ENCODE measurements at regions not wholly inside any gene's neighbourhood (a gene's known extent, or its start where the extent isn't known, plus 50 kb on each side); places are given as distances from the start of the nearest gene placed in this dataset.

DNA sequence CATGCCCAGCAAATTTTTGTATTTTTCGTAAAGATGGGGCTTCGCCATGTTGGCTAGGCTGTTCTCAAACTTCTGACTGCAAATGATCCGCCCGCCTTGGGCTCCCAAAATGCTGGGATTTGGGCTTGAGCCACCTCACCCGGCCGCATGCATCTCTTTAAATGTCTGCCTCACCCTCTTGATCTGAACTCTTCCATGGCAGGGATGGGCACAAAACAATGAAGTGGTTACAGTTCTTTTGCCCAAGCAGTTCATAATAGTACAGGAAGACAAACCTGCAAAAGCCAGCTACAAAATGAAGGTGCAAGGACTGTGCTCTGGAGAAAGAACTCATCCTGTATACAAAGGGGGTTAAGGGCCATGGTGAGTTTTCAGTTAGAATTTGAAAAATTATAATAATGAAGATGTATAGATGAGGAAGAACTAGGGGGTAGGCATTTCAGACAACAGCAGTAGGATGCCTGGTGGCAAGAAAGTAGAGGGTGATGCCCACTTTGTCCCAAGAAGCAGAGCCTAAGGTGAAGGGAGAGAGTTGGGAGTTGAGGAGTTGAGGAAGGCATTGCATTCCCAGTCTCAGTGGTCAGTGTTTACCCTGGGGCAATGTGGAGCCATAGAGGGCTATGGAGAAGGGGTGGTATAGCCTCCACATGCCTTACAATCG lies 160.8 kb upstream of the MYCN start:
- Histone ChIP-seq H3K27me3 (replicated peaks; ENCODE audit: control insufficient read depth, insufficient read depth, low read length) (no peaks in the 10 kb centered on the region), H3K9me3 (no peaks in the 10 kb centered on the region), H3K4me1 (peaks cover 61% of the 10 kb centered on the region), H3K4me3 (ENCODE audit: low read depth, low read length) (no peak overlapping the region), H3K36me3 (ENCODE audit: control insufficient read depth, insufficient read depth, low read length) (no peaks in the 10 kb centered on the region)
- Mint-ChIP-seq H3K27ac (ENCODE audit: unreplicated experiment) (peak overlapping the region; percentile 75), H3K4me1 (ENCODE audit: low read depth, unreplicated experiment) (peaks cover 58% of the 10 kb centered on the region), H3K9me3 (ENCODE audit: unreplicated experiment) (no peaks in the 10 kb centered on the region), H3K4me3 (ENCODE audit: unreplicated experiment) (no peak overlapping the region), H3K36me3 (ENCODE audit: insufficient read depth, unreplicated experiment) (no peaks in the 10 kb centered on the region), H3K27me3 (ENCODE audit: insufficient read depth, unreplicated experiment) (no peaks in the 10 kb centered on the region)
- POLR2A ChIA-PET: no interaction called here
- no peak for DNase-seq
- intact Hi-C loops (cut with micrococcal nuclease; ENCODE audit: unreplicated experiment): loop anchor here (5.0 to 10.0 kb wide), 3 partner anchors 163 to 728 kb away; partner anchors contain the start of gene MYCN
- BruUV-seq (replicated peaks): no TSS peak
- CTCF ChIA-PET: no interaction called here
- TF ChIP-seq, protein P1, sequence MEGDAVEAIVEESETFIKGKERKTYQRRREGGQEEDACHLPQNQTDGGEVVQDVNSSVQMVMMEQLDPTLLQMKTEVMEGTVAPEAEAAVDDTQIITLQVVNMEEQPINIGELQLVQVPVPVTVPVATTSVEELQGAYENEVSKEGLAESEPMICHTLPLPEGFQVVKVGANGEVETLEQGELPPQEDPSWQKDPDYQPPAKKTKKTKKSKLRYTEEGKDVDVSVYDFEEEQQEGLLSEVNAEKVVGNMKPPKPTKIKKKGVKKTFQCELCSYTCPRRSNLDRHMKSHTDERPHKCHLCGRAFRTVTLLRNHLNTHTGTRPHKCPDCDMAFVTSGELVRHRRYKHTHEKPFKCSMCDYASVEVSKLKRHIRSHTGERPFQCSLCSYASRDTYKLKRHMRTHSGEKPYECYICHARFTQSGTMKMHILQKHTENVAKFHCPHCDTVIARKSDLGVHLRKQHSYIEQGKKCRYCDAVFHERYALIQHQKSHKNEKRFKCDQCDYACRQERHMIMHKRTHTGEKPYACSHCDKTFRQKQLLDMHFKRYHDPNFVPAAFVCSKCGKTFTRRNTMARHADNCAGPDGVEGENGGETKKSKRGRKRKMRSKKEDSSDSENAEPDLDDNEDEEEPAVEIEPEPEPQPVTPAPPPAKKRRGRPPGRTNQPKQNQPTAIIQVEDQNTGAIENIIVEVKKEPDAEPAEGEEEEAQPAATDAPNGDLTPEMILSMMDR (IDR thresholded peaks at IDR 0.05; ENCODE audit: insufficient read depth in 1 of 2, low read depth in 1 of 2, low read length in 1 of 2, severe bottlenecking in 1 of 2, unreplicated experiment in 1 of 2): no peak

DNA sequence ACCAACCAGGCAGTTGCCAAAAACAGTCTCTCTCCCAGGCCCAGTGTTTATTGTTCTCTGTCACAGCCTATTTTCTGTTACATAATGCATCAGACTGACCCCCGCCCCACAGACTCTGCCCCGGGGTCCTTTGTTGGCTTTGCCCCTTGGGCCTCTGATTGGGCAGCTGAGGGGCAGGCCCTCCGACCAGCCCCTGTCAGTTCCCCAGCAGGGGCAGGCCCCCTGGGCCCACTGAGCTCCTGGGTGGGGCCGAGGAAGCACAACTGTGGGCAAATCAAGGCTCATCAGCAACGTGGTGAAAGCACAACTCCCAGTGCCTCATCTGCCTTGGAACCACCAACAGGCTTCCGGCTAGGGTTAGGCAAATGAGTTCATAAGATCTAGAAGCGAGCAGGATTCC lies 160.1 kb upstream of the MYCN start:
- H3K27ac Mint-ChIP-seq (ENCODE audit: unreplicated experiment): peak overlapping the region; percentile 5
- peaks cover 58% of the 10 kb centered on the region for H3K4me1 Mint-ChIP-seq (ENCODE audit: low read depth, unreplicated experiment)
- ChIA-PET POLR2A (no interaction called here), CTCF (interaction anchor here (0.7 kb wide), 1 partner anchor 58 kb away, joined by 3 read pairs; no protein-coding TSS in a partner anchor)
- no peaks in the 10 kb centered on the region for H3K36me3 ChIP-seq (ENCODE audit: control insufficient read depth, insufficient read depth, low read length)
- no peak overlapping the region for H3K4me3 ChIP-seq (ENCODE audit: low read depth, low read length)
- no peaks in the 10 kb centered on the region for H3K36me3 Mint-ChIP-seq (ENCODE audit: insufficient read depth, unreplicated experiment)
- TF ChIP-seq, protein P1 (IDR thresholded peaks at IDR 0.05; ENCODE audit: insufficient read depth in 1 of 2, low read depth in 1 of 2, low read length in 1 of 2, severe bottlenecking in 1 of 2, unreplicated experiment in 1 of 2): no peak
- peaks cover 61% of the 10 kb centered on the region for H3K4me1 ChIP-seq
- BruUV-seq (replicated peaks): no TSS peak
- intact Hi-C loops (cut with micrococcal nuclease; ENCODE audit: unreplicated experiment): loop anchor here (5.0 to 10.0 kb wide), 3 partner anchors 162 to 727 kb away; partner anchors contain the start of gene MYCN
- H3K4me3 Mint-ChIP-seq (ENCODE audit: unreplicated experiment): no peak overlapping the region
- no peaks in the 10 kb centered on the region for H3K9me3 ChIP-seq
- no peaks in the 10 kb centered on the region for H3K9me3 Mint-ChIP-seq (ENCODE audit: unreplicated experiment)
- H3K27me3 Mint-ChIP-seq (ENCODE audit: insufficient read depth, unreplicated experiment): no peaks in the 10 kb centered on the region
- no peak for DNase-seq
- H3K27me3 ChIP-seq (replicated peaks; ENCODE audit: control insufficient read depth, insufficient read depth, low read length): no peaks in the 10 kb centered on the region

DNA sequence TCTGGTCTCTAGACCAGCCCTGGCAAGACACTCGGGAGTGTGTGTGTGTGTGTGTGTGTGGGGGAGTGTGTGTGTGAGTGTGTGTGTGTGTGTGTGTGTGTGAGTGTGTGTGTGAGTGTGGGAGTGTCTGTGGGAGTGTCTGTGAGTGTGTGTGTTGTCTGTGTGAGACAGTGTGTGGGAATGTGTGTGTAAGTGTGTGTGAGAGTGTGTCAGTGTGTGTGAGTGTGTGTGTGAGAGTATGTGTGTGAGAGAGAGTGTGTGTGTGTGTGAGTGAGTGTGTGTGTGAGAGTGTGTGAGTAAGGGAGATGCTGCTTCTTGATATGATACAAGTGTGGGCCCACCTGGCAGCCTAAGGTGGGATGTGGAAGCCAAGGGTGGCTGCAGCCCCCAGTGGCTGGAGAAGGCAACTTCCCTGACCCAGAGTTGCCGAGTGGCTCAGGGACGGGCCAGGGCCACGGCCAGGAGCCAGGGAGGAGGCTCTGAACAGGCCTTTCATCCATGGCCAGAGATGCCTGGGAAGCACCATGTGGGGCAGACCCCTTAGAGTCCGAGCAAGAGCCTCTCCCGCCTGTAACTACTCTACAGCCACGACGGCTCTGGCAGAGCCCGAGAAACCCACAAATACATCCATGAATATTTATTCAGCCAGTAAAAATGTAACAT lies 159.3 kb upstream of the MYCN start:
- Mint-ChIP-seq H3K27me3 (ENCODE audit: insufficient read depth, unreplicated experiment) (no peaks in the 10 kb centered on the region), H3K4me1 (ENCODE audit: low read depth, unreplicated experiment) (peaks cover 55% of the 10 kb centered on the region), H3K4me3 (ENCODE audit: unreplicated experiment) (no peak overlapping the region), H3K36me3 (ENCODE audit: insufficient read depth, unreplicated experiment) (no peaks in the 10 kb centered on the region), H3K27ac (ENCODE audit: unreplicated experiment) (peak overlapping the region; percentile 17), H3K9me3 (ENCODE audit: unreplicated experiment) (no peaks in the 10 kb centered on the region)
- H3K9me3 ChIP-seq: no peaks in the 10 kb centered on the region
- peak in 1 of 2 experiments; percentile 32 for DNase-seq
- ChIA-PET POLR2A (interaction anchor here (2.2 kb wide), 1 partner anchor 33 kb away, joined by 5 read pairs; no protein-coding TSS in a partner anchor), CTCF (interaction anchor here (0.7 to 1.0 kb wide), 2 partner anchors 15 to 58 kb away, joined by 3 read pairs; no protein-coding TSS in a partner anchor)
- TF ChIP-seq, protein P1 (IDR thresholded peaks at IDR 0.05; ENCODE audit: insufficient read depth in 1 of 2, low read depth in 1 of 2, low read length in 1 of 2, severe bottlenecking in 1 of 2, unreplicated experiment in 1 of 2): peak in 1 of 2 experiments; percentile 30
- intact Hi-C loops (cut with micrococcal nuclease; ENCODE audit: unreplicated experiment): loop anchor here (5.0 to 10.0 kb wide), 3 partner anchors 161 to 726 kb away; partner anchors contain the start of gene MYCN
- no peaks in the 10 kb centered on the region for H3K36me3 ChIP-seq (ENCODE audit: control insufficient read depth, insufficient read depth, low read length)
- H3K4me1 ChIP-seq: peaks cover 55% of the 10 kb centered on the region
- no peaks in the 10 kb centered on the region for H3K27me3 ChIP-seq (replicated peaks; ENCODE audit: control insufficient read depth, insufficient read depth, low read length)
- BruUV-seq (replicated peaks): no TSS peak
- H3K4me3 ChIP-seq (ENCODE audit: low read depth, low read length): no peak overlapping the region
